DMS53 (cell line): ENCODE measurements at regions not wholly inside any gene's neighbourhood (a gene's known extent, or its start where the extent isn't known, plus 50 kb on each side); places are given as distances from the start of the nearest gene placed in this dataset.
"Not testable (repeated sequence)": the region's sequence is repeated elsewhere in the genome, so short reads cannot be mapped to it uniquely, and the experiment has no call there.

Experiments used
- DNase-seq: peaks from one replicate; lab custom pipeline; 2025; lab: John Stamatoyannopoulos, UW

GRCh38 chr7:32762925-32763293 lies 128.7 kb downstream of the KBTBD2 start:
- DNase-seq: no peak

- DNase-seq: not testable (repeated sequence)
These were observed 129.2 kb downstream of the KBTBD2 start for GRCh38 chr7:32762206-32762924.

GRCh38 chr7:32761451-32762205 lies 129.9 kb downstream of the KBTBD2 start:
- no peak for DNase-seq

GRCh38 chr7:32760755-32761154 lies 130.8 kb downstream of the KBTBD2 start:
- DNase-seq: not testable (repeated sequence)

DNA sequence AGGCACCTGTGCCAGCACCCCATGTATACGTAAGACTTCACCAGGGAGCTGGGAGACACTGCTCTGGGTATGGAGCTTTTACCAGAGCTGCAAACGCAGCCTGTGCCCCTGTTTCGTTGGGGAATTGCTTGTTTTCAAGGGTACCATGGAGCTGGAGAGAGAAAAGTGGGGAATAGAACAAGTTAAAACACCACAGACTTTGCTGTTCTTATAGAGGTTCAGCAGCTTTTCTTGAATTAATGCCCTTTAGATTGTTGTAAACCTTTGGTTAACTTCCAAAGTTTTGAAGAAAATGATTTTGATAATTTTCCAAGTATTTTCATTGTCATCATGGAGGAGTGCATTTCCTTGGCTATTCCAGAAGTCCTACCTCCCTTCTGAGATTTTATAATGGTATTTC lies 131.7 kb downstream of the KBTBD2 start:
- not testable (repeated sequence) for DNase-seq

GRCh38 chr7:32753872-32754271 lies 137.7 kb downstream of the KBTBD2 start:
- DNase-seq: not testable (repeated sequence)

- not testable (repeated sequence) for DNase-seq
These were observed 143.2 kb downstream of the KBTBD2 start for GRCh38 chr7:32748337-32748736.

- not testable (repeated sequence) for DNase-seq
These were observed 144.0 kb downstream of the KBTBD2 start for GRCh38 chr7:32747443-32748148.

GRCh38 chr7:32741853-32742476 lies 149.6 kb downstream of the KBTBD2 start:
- DNase-seq: not testable (repeated sequence)

DNA sequence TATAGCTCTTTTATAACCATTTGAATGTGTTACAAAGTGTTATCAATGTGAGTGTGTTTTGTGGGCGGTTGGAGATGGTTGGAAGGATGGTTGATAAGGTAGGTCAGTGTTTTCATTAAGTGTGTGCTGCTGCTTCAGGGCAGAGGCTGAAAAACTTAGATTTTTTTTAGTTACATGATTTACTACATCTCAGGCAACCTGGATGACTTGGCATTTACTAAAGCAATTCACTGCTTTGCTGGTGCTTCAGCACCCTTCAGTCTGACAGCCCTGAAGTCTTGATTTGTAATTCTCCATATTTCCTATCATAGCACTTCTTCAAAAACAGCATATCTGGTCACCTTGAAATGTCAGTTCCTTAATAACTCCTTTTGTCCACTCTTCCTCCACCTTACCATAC lies 151.8 kb downstream of the KBTBD2 start:
- not testable (repeated sequence) for DNase-seq

- not testable (repeated sequence) for DNase-seq
These were observed 153.2 kb downstream of the KBTBD2 start for GRCh38 chr7:32738390-32738789.

DNA sequence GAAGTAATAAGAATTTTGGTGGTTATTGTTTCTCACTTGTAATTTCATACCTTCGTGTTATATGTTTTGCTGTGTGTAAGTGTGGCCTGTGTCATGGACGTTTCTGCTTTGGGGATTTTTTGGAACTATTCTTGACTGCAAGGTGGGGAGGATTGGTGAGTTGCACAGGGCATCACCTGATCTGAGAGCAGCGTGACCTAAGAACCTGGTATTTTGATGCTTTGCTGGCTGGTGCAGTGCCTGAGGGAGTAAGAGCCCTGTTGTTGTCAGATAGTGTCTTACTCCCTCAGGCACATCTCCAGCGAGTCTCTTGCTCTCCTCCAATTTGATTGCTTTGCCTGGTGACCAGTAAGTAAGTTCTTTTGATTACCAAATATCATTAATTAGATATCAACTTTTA lies 158.8 kb downstream of the KBTBD2 start:
- not testable (repeated sequence) for DNase-seq

GRCh38 chr7:32729335-32729675 lies 162.3 kb downstream of the KBTBD2 start:
- not testable (repeated sequence) for DNase-seq

- peak; percentile 91 for DNase-seq
These were observed 162.9 kb downstream of the KBTBD2 start for GRCh38 chr7:32728412-32729334.

GRCh38 chr7:32727483-32728411 lies 163.8 kb downstream of the KBTBD2 start:
- peak; percentile 87 for DNase-seq

- DNase-seq: not testable (repeated sequence)
These were observed 168.7 kb downstream of the KBTBD2 start for GRCh38 chr7:32722837-32723236.

DNA sequence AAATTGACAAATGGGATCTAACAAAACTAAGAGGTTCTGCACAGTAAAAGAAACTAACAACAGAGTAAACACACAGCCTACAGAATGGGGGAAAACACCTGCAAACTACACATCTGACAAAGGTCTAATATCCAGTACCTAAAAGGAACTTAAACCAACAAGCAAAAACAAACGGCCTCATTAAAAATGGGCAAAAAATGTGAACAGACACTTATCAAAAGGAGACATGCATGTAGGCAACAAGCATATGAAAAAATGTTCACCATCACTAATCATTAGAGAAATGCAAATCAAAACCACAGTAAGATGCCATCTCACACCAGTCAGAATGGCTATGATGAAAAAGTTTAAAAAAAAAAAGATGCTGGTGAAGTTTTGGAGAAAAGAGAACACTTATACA lies 197.4 kb downstream of the KBTBD2 start:
- no peak for DNase-seq

DNA sequence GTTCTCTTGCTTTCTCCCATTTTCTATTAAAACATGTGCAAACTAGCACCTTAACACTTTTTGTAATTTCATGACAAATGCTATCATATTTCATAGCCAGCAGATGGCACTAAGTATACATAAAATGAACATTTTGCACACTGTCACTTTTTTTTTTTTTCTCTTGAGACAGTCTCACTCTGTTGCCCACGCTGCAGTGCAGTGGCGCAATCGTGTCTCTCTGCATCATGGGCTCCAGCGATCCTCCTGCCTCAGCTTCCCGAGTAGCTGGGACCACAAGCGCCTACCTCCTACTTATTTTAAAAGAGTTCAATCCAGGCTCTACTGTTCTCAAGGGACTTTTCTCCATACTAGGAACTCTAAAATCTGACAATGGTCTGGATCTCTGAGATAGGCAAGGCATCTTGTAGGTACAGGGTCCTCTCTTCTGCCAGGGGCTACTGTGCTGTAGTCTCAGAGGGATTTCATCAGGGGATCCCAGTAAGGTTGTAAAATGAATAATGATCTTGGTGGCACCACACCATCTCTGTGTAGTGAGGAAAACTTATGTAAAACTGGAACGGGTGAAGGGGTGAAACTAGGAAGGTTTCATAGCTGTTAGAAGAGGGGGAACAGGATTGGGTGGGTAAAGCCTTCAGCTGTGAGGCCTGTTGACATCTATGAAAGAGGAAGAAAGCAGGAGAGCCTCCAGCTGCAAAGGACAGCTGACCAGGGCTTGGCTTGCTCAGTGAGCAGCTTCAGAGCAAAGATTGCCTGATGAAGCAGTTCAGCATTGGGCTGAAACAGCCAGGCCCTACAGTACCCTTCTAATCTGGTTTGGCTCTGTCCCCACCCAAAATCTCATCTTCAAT lies 196.9 kb downstream of the AVL9 start:
- DNase-seq: peak; percentile 81

DNA sequence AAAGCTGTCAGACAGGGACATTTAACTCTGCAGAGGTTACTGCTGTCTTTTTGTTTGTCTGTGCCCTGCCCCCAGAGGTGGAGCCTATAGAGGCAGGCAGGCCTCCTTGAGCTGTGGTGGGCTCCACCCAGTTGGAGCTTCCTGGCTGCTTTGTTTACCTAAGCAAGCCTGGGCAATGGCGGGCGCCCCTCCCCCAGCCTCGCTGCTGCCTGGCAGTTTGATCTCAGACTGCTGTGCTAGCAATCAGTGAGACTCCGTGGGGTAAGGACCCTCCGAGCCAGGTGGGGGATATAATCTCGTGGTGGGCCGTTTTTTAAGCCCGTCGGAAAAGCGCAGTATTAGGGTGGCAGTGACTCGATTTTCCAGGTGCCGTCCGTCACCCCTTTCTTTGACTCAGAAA lies 192.8 kb downstream of the AVL9 start:
- not testable (repeated sequence) for DNase-seq
